AG04449 (cell line): ENCODE measurements at regions not wholly inside any gene's neighbourhood (a gene's known extent, or its start where the extent isn't known, plus 50 kb on each side); places are given as distances from the start of the nearest gene placed in this dataset.

Source experiments
- CTCF ChIA-PET: fragments of 350-600 bp; formaldehyde crosslinking; extraction: SDS; loops from one replicate; lab custom pipeline; 2021; ENCODE audit warnings: antibody characterized with exemption; lab: Yijun Ruan, JAX
- POLR2A ChIA-PET: fragments of 400-600, 350-600 bp; formaldehyde crosslinking; extraction: SDS; loops from one replicate; lab custom pipeline; 2020; ENCODE audit warnings: antibody characterized with exemption, inconsistent platforms; lab: Yijun Ruan, JAX
- DNase-seq: peaks from one replicate; pipeline ENCODE4 v3.0.0-alpha.2; 2010; ENCODE audit warnings: low read depth, low spot score
- H3K4me3 ChIP-seq: 2 replicates; pipeline ENCODE4 v1.5.1; 2011; ENCODE audit warnings: low read depth, mild to moderate bottlenecking, control low read depth, low read length
- TF ChIP-seq, protein P1 (sequence below): IDR thresholded peaks from one replicate; pipeline ENCODE4 v1.5.1; 2011; ENCODE audit warnings: mild to moderate bottlenecking, moderate library complexity, low read length, control low read depth, inconsistent platforms; ENCODE audit not compliant: insufficient read depth; ENCODE audit errors: missing control alignments

DNA sequence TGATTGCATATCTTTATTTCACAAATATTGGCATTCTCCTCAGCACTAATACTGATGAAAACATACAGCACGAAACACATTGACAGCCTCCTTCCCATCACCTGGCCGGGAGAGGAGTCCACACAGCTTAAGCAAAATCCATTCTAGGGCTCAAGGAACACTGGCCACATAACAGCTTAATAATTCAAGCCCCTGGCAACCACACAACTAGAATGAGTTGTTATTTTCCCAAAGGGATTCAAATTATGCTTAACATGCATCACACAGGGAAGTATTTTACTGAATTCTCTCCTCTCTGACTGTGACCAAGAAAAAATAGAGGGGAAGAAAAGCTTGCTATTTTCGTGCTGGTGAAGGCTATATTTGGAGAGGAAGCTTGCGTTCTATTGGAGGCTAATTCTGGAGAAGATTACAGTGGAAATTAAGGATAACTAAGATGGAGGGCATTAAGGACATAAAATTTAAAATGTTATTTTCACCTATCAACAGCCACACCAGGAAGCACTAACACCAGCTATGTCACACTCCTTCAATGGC, 198.5 kb downstream of the ADGRG6 start:
- ChIA-PET POLR2A (no interaction called here), CTCF (interaction anchor here (0.9 to 2.8 kb wide), 2 partner anchors 26 to 1076 kb away, joined by 3 to 11 read pairs; no protein-coding TSS in a partner anchor)
- H3K4me3 ChIP-seq: no peak overlapping the region
- no peak for DNase-seq
- TF ChIP-seq, protein P1, sequence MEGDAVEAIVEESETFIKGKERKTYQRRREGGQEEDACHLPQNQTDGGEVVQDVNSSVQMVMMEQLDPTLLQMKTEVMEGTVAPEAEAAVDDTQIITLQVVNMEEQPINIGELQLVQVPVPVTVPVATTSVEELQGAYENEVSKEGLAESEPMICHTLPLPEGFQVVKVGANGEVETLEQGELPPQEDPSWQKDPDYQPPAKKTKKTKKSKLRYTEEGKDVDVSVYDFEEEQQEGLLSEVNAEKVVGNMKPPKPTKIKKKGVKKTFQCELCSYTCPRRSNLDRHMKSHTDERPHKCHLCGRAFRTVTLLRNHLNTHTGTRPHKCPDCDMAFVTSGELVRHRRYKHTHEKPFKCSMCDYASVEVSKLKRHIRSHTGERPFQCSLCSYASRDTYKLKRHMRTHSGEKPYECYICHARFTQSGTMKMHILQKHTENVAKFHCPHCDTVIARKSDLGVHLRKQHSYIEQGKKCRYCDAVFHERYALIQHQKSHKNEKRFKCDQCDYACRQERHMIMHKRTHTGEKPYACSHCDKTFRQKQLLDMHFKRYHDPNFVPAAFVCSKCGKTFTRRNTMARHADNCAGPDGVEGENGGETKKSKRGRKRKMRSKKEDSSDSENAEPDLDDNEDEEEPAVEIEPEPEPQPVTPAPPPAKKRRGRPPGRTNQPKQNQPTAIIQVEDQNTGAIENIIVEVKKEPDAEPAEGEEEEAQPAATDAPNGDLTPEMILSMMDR: no peak

DNA sequence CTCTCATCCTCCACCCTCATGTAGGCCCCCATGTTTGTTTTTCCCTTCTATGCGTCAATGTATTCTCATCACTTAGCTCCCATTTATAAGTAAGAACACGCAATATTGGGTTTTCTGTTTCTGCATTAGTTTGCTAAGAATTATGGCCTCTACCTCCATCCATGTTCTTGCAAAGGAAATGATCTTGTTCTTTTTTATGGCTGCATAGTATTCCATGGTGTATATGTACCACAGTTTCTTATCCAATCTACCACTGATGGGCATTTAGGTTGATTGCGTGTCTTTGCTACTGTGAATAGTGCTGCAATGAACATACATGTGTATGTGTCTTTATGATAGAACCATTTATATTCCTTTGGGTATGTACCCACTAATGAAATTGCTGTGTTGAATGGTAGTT, 200.0 kb downstream of the ADGRG6 start:
- CTCF ChIA-PET: no interaction called here
- POLR2A ChIA-PET: no interaction called here
- no peak for DNase-seq
- TF ChIP-seq, protein P1: no peak
- no peak overlapping the region for H3K4me3 ChIP-seq

DNA sequence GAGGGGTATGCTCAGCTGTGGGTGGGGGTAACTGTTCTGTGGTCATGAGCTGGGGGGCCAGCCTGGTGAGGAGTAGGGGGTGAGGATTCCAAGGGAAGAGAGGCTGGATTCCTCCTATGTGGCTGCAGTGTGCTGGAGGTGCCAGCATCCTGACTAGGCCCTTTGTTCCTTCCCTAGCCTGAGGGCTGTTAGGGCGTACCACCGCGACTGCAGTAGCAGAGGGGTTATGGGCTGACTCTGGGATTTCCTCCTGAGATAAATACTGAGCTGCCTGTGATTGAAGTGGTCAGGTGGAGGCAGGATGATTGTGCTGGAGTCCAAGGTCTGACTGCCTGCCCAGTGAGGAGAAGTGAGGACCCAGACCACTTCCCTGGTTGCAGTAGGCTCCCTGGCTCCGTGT, 205.3 kb downstream of the ADGRG6 start:
- ChIA-PET POLR2A (no interaction called here), CTCF (interaction anchor here (1.1 kb wide), 1 partner anchor 14 kb away, joined by 3 read pairs; no protein-coding TSS in a partner anchor)
- no peak for DNase-seq
- TF ChIP-seq, protein P1: no peak
- H3K4me3 ChIP-seq: no peak overlapping the region

DNA sequence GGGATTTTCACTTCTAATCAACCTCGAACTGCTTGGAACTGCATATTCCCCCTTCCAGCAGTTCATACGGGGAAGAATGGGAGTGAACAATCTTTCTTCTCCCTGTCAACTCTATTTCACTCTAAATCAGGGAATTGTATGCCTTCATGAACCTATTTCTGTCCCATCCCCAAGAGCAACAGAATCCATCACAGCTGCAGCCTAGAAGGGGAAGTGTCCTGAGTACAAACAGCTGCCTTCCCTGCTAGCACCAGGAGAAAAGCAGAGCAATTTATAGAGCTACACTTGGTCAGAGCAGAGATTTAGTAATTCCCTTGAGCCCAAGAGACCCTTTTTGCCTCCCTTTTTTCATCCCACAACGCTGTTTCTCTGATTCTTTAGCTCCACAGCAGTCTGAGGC, 208.4 kb downstream of the ADGRG6 start:
- no peak overlapping the region for H3K4me3 ChIP-seq
- no peak for DNase-seq
- POLR2A ChIA-PET: no interaction called here
- CTCF ChIA-PET: no interaction called here
- TF ChIP-seq, protein P1: no peak

DNA sequence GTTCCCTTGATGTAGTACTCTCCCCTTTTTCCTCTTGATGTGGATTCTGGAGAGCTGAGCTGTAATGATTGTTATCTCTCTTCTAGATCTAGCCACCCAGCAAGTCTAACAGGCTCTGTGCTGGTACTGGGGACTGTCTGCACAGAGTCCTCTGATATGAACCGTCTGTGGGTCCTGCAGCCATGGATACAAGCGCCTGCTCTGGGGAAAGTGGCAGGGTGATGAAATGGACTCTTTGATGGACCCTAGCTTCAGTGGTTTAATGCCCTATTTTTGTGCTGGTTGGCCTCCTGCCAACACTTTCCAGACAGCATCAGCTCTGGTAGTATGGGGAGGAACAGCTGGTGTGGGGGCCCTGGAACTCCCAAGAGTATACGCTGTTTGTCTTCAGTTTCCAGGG, 216.3 kb downstream of the ADGRG6 start:
- POLR2A ChIA-PET: no interaction called here
- no peak overlapping the region for H3K4me3 ChIP-seq
- TF ChIP-seq, protein P1: no peak
- no peak for DNase-seq
- CTCF ChIA-PET: no interaction called here

DNA sequence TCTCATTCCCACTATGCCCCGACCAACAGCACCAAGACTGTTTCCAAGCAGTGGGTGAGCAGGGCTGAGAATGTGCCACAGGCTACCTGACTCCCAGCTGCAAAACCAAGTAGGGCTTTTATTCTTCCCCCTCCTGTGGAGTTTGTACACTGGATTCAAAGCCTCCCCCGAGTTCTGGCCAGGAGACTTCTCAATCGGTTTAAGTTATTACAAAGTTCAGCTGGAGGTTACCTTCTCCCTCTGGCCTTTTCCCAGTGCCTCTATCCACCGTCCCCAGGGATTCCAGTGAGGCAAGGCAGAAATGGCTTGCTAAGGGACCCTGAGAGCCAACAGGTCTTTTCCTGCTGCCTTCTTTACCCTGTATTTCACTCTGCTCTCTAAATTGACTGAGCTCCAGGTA, 217.0 kb downstream of the ADGRG6 start:
- DNase-seq: no peak
- H3K4me3 ChIP-seq: no peak overlapping the region
- TF ChIP-seq, protein P1: no peak
- CTCF ChIA-PET: interaction anchor here (0.7 kb wide), 1 partner anchor 110 kb away, joined by 4 read pairs; no protein-coding TSS in a partner anchor
- POLR2A ChIA-PET: no interaction called here
